ENCODE measurements at regions not wholly inside any gene's neighbourhood (a gene's known extent, or its start where the extent isn't known, plus 50 kb on each side); places are given as distances from the start of the nearest gene placed in this dataset.
A peak's percentile ranks its signal among the peaks of the same experiment; 100 is the strongest.

- no peak for DNase-seq
Measured at GRCh38 chr17:55668312-55668920, 54.2 kb downstream of the TMEM100 start.

- DNase-seq, result no peak
Measured at GRCh38 chr17:55666806-55667205, 55.9 kb downstream of the TMEM100 start.

- DNase-seq, result no peak
Measured at GRCh38 chr17:55664287-55664686, 58.4 kb downstream of the TMEM100 start.

- DNase-seq, result no peak
Measured at GRCh38 chr17:55663400-55663799, 59.3 kb downstream of the TMEM100 start.

- no peak for DNase-seq
Measured at GRCh38 chr17:55661963-55662834, 60.5 kb downstream of the TMEM100 start.

GRCh38 chr17:55661256-55661758 is 61.4 kb downstream of the TMEM100 start:
- DNase-seq, result no peak

- DNase-seq, result no peak
Measured at GRCh38 chr17:55660178-55660886, 62.3 kb downstream of the TMEM100 start.

- no peak for DNase-seq
Measured at GRCh38 chr17:55659661-55660060, 63.0 kb downstream of the TMEM100 start.

GRCh38 chr17:55655777-55656176 is 66.9 kb downstream of the TMEM100 start:
- no peak for DNase-seq

- no peak for DNase-seq
Measured at GRCh38 chr17:55654821-55655220, 67.8 kb downstream of the TMEM100 start.

GRCh38 chr17:55654022-55654421 is 68.6 kb downstream of the TMEM100 start:
- no peak for DNase-seq

GRCh38 chr17:55652825-55653224 is 69.8 kb downstream of the TMEM100 start:
- no peak for DNase-seq

- DNase-seq, result no peak
Measured at GRCh38 chr17:55652114-55652823, 70.4 kb downstream of the TMEM100 start.

- no peak for DNase-seq
Measured at GRCh38 chr17:55649957-55650597, 72.6 kb downstream of the TMEM100 start.

GRCh38 chr17:55648086-55648485 is 74.6 kb downstream of the TMEM100 start:
- DNase-seq, result no peak

- no peak for DNase-seq
Measured at GRCh38 chr17:55645361-55645760, 77.3 kb downstream of the TMEM100 start.

- no peak for DNase-seq
Measured at GRCh38 chr17:55644346-55644745, 78.3 kb downstream of the TMEM100 start.

GRCh38 chr17:55642741-55643140 is 79.9 kb downstream of the TMEM100 start:
- DNase-seq, result no peak

GRCh38 chr17:55641676-55642081 is 81.0 kb downstream of the TMEM100 start:
- peak; percentile 46 for DNase-seq

GRCh38 chr17:55639096-55639495 is 83.6 kb downstream of the TMEM100 start:
- no peak for DNase-seq

- DNase-seq, result no peak
Measured at GRCh38 chr17:55635253-55635914, 87.3 kb downstream of the TMEM100 start.

GRCh38 chr17:55634702-55635101 is 88.0 kb downstream of the TMEM100 start:
- DNase-seq, result no peak

All from hematopoietic multipotent progenitor cell treated with erythropoietin and hydrocortisone succinate and interleukin-3 and kit ligand, for 8 days (in vitro differentiated cells).